Body of pancreas (tissue), 4 donors: ENCODE measurements at regions not wholly inside any gene's neighbourhood (a gene's known extent, or its start where the extent isn't known, plus 50 kb on each side); places are given as distances from the start of the nearest gene placed in this dataset.

Experiments used
- POLR2A ChIP-seq, 3 donors: fragments of 450-650 bp; IDR thresholded peaks; one replicate each; pipeline ENCODE4 v1.6.1; 2016; ENCODE audit warnings: antibody characterized with exemption in 3 of 3, mild to moderate bottlenecking in 2 of 3
- TF ChIP-seq, protein P1 (sequence below), 7 experiments: fragments of 450-650 bp in 4 of 7; fragments of 200-600 bp in 3 of 7; sonication (generic) in 3 of 7; IDR thresholded peaks; one replicate each; pipeline ENCODE4 v1.5.1; 2016 to 2019; ENCODE audit warnings: antibody characterized with exemption in 7 of 7

DNA sequence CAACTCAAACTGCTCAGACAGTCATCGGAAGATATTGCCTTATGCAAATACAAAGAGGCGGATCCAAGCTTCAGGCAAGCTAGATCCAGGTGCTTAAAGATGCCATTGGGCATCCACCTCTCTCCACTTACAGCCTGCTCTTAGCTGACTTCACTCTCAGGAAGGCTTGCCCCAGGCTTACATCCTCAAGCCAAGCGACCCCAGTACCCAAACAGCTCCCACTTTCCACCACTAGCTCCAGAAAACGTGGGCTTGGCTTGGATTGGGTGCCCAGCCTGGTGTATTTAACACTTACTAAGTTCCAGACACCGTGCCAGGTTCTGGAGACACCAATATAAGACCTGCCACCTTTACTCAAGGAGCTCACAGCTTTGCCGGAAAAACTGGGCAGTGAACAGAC lies 142.1 kb upstream of the VSTM2B start:
- TF ChIP-seq, protein P1, sequence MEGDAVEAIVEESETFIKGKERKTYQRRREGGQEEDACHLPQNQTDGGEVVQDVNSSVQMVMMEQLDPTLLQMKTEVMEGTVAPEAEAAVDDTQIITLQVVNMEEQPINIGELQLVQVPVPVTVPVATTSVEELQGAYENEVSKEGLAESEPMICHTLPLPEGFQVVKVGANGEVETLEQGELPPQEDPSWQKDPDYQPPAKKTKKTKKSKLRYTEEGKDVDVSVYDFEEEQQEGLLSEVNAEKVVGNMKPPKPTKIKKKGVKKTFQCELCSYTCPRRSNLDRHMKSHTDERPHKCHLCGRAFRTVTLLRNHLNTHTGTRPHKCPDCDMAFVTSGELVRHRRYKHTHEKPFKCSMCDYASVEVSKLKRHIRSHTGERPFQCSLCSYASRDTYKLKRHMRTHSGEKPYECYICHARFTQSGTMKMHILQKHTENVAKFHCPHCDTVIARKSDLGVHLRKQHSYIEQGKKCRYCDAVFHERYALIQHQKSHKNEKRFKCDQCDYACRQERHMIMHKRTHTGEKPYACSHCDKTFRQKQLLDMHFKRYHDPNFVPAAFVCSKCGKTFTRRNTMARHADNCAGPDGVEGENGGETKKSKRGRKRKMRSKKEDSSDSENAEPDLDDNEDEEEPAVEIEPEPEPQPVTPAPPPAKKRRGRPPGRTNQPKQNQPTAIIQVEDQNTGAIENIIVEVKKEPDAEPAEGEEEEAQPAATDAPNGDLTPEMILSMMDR (IDR thresholded peaks at IDR 0.05) = no peak
- no peak for TF ChIP-seq POLR2A (IDR thresholded peaks at IDR 0.05)
